IMR-90 (cell line): ENCODE measurements at regions not wholly inside any gene's neighbourhood (a gene's known extent, or its start where the extent isn't known, plus 50 kb on each side); places are given as distances from the start of the nearest gene placed in this dataset.

Source experiments
- BHLHE40 ChIP-seq: fragments of 150-350 bp; IDR thresholded peaks from 2 replicates; pipeline ENCODE4 v1.6.1; 2016; ENCODE audit warnings: mild to moderate bottlenecking, low read depth, low read length
- CEBPB ChIP-seq: IDR thresholded peaks from 2 replicates; pipeline ENCODE4 v1.6.1; 2012; ENCODE audit warnings: low read depth, low read length, improper control_type of control experiment
- CHD1 ChIP-seq: IDR thresholded peaks from 2 replicates; pipeline ENCODE4 v1.6.1; 2012; ENCODE audit warnings: low read depth, low read length, improper control_type of control experiment
- POLR2A ChIP-seq: IDR thresholded peaks from 2 replicates; pipeline ENCODE4 v1.6.1; 2012; ENCODE audit warnings: mild to moderate bottlenecking, low read depth, low read length
- RAD21 ChIP-seq: IDR thresholded peaks from 2 replicates; pipeline ENCODE4 v1.6.1; 2012; ENCODE audit warnings: low read length, improper control_type of control experiment
- RFX5 ChIP-seq: IDR thresholded peaks from 2 replicates; pipeline ENCODE4 v1.8.0; 2012; ENCODE audit warnings: low read depth, mild to moderate bottlenecking, low read length, moderate library complexity
- TF ChIP-seq, protein P1 (sequence below): conservative IDR thresholded peaks from 2 replicates; pipeline ENCODE4 v1.5.1; 2012; ENCODE audit warnings: mild to moderate bottlenecking, low read depth, low read length, improper control_type of control experiment

DNA sequence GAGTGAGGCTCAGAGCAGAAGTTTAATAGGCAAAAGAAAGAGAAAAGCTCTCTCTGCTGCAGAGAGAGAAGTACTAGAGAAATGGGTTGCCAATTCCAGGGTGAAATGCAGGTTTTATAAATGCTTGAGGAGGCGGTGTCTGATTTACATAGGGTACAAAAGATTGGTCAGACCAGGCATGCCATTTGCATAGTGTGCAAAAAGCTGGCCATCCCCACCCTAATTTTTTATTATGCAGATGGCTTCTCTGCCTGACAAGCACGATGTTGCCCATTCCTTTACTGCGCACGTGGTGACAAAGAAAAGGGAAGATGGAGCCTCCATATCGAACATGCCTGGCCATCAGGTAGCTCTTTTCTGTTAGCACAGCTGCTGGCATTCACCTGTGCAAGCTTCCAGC, 209.3 kb upstream of the PPFIA2 start:
- TF ChIP-seq, protein P1, sequence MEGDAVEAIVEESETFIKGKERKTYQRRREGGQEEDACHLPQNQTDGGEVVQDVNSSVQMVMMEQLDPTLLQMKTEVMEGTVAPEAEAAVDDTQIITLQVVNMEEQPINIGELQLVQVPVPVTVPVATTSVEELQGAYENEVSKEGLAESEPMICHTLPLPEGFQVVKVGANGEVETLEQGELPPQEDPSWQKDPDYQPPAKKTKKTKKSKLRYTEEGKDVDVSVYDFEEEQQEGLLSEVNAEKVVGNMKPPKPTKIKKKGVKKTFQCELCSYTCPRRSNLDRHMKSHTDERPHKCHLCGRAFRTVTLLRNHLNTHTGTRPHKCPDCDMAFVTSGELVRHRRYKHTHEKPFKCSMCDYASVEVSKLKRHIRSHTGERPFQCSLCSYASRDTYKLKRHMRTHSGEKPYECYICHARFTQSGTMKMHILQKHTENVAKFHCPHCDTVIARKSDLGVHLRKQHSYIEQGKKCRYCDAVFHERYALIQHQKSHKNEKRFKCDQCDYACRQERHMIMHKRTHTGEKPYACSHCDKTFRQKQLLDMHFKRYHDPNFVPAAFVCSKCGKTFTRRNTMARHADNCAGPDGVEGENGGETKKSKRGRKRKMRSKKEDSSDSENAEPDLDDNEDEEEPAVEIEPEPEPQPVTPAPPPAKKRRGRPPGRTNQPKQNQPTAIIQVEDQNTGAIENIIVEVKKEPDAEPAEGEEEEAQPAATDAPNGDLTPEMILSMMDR = no peak
- TF ChIP-seq BHLHE40 (no peak), RFX5 (no peak), POLR2A (no peak), RAD21 (no peak), CHD1 (no peak), CEBPB (no peak)
